Stimulated activated CD4-positive, alpha-beta T cell treated with anti-CD3 and anti-CD28 coated beads, Interleukin-2, amount 100 ng/mL, for 24 hours (primary cell): ENCODE measurements at regions not wholly inside any gene's neighbourhood (a gene's known extent, or its start where the extent isn't known, plus 50 kb on each side); places are given as distances from the start of the nearest gene placed in this dataset.
"Not testable (repeated sequence)": the region's sequence is repeated elsewhere in the genome, so short reads cannot be mapped to it uniquely, and the experiment has no call there.

Experiments used
- DNase-seq, 2 donors: peaks; one replicate each; pipeline ENCODE4 v3.0.0-alpha.2; 2020

DNA sequence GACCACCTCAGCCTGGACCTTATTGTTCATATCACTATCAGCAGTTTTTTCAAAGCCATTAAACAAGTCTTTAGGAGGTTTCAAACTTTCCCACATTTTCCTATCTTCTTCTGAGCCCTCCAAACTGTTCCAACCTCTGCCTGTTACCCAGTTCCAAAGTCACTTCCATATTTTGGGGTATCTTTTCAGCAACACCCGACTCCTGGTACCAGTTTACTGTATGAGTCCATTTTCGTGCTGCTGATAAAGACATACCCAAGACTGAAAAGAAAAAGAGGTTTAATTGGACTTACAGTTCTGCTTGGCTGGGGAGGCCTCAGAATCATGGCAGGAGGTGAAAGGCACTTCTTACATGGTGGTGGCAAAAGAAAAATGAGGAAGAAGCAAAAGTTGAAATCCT, 195.9 kb upstream of the NR3C2 start:
- not testable (repeated sequence) for DNase-seq

DNA sequence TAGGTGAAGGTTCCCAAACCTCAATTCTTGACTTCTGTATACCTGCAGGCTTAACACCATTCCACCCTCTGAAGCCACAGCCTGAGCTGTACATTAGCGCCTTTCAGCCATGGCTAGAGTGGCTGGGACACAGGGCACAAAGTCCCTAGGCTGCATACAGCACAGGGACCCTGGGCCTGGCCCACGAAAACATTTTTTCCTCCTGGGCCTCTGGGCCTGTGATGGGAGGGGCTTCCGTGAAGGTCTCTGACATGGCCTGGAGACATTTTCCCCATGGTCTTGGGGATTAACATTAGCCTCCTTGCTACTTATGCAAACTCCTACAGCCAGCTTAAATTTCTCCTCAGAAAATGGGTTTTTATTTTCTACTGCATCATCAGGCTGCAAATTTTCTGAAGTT, 195.2 kb upstream of the NR3C2 start:
- not testable (repeated sequence) for DNase-seq

DNA sequence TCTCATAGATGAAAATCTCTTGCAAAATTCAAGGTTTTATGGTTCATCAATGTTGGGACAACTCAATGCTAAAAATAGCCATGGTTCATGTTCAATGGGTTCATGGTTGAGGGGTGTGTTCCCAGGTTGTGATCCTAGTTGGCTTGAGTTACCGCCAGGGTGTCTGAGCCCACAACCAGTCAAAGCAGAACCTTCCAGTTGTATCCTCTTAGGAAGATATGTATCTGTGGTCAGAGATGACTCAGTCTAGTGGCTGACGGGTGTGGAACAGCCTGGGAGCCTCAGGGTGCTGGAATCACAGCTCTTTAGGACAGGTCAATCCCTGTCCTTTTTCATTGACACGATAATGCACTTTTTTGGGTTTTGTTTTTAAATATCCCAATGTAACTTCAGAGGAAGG, 192.3 kb upstream of the NR3C2 start:
- no peak for DNase-seq

DNA sequence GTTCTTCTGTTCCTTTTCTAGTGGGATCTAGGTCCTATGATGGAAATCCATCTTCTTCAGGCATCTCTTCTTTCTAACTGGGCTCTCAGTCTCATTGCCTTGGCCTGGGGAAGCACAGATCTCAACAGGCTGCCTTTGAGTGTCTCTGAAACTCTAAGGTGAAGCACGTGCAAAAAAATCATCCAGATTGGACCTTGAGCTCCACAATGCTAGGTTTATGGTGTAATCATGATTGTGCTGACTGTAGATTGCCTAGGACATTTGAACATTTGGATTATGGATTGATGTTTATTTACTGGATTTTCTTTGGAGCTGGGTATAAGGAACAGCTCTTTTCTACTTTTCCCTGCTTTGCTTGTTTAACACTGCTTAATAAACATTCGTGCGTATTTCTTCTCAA, 191.5 kb upstream of the NR3C2 start:
- DNase-seq = no peak

DNA sequence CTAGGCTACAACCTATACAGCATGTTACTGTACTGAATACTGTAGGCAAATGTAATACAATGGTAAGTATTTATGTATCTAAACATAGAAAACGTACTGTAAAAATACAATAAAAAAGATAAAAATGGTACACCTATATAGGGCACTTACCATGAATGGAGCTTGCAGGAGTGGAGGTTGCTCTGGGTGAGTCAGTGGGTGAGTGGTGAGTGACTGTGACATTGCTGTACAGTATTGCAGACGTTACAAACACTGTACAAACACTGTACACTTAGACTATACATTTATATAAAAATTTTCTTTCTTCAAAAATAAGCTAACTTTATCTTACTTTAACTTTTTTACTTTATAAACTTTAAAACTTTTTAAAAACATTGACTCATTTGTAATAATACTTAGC, 190.3 kb upstream of the NR3C2 start:
- no peak for DNase-seq

DNA sequence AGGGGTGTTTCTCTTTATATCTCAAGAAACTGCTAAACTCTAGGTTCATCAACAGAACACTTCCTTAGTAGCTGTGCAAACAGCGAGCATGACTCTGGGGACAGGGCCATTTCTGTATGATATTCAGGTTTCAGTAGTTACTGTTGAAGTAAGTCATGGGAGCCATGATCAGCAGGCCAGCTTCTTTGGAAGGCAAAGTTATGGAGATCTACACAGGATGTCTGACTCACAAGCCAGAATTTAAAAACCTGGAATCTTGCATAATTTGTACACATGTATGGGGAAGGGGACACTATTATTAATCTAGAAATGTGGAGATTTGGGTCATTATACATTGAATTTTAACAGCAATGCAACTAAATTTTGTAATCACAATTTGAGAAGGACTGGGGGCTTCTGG, 187.8 kb upstream of the NR3C2 start:
- DNase-seq = no peak

DNA sequence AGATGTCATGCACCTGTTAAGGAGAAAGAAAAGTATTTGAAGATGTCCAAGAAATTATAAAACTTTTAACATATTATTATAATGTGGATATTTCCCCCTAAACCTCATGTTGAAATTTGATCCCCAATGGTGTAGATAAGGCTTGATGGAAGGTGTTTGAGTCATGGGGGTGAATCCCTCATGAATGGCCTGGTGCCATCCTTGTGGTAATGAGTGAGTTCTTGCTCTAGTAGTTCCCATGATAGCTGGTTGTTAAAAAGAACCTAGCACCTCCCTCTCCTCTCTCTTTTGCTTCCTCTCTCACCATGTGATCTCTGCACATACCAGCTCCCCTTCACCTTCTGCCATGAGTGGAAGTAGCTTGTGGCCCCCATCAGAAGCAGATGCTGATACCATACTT, 176.6 kb upstream of the NR3C2 start:
- no peak for DNase-seq

DNA sequence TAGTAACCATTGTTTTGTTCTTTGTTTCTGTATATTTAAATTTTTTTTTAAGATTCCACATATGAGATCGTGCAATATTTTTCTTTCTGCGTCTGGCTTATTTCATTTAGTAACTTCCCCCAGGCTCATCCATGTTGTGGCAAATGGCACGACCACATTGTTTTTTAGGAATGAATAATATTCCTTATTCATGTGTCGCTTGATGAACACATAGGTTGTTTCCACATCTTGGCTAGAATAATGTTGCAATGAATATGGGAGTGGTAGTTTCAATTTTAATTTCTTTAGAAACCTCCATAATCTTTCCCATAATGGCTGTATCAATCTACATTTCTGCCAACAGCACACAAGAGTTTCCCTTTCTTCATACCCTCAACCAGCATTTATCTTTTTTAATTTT, 166.8 kb upstream of the NR3C2 start:
- DNase-seq = no peak

DNA sequence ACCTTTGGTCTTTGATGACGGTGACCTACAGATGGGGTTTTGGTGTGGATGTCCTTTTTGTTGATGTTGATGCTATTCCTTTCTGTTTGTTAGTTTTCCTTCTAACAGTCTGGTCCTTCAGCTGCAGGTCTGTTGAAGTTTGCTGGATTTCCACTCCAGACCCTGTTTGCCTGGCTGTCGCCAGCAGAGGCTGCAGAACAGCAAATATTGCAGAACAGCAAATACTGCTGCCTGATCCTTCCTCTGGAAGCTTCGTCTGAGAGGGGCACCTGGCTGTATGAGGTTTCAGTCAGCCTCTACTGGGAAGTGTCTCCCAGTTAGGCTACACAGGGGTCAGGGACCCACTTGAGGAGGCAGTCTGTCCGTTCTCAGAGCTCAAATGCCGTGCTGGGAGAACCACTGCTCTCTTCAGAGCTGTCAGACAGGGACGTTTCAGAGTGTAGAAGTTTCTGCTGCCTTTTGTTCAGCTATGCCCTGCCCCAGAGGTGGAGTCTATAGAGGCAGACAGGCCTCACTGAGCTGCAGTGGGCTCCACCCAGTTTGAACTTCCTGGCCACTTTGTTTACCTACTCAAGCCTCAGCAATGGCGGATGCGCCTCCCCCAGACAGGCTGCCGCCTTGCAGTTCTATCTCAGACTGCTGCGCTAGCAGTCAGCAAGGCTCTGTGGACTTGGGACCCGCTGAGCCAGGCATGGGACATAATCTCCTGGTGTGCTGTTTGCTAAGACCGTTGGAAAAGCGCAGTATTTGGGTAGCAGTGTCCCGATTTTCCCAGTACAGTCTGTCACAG, 156.4 kb upstream of the NR3C2 start:
- DNase-seq = not testable (repeated sequence)

DNA sequence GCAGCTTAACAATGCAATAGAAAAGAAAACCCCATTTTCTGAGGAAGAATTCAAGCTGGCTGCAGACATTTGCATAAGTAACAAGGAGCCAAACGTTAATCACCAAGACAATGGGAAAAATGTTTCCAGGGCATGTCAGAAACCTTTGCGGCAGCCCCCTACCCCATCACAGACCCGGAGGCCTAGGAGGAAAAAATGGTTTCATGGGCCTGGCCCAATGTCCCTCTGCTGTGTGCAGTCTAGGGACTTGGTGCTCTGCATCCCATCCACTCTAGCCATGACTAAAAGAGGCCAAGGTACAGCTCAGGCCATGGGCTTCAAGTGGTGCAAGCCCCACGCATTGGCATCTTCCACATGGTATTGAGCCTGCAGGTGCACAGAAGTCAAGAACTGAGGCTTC, 147.0 kb upstream of the NR3C2 start:
- DNase-seq = no peak

DNA sequence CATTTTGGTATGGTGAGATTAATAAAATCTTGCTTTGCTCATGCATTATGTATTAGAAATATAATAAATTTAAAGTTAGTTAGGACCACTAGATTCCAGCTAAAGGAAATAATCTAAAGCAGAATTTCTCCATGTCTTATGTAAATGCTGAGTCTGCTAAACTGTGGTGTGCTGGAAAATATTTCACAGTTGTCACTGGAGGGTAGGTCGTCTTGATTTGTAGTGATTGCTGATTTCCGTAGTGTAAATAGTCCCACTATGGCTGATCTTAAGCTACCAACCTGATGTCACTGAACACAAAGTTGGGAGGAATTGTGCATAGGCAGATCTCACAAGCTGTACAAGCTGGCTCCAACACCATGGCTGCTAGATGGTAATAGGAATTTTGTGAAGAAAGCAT, 133.4 kb upstream of the NR3C2 start:
- DNase-seq = no peak

DNA sequence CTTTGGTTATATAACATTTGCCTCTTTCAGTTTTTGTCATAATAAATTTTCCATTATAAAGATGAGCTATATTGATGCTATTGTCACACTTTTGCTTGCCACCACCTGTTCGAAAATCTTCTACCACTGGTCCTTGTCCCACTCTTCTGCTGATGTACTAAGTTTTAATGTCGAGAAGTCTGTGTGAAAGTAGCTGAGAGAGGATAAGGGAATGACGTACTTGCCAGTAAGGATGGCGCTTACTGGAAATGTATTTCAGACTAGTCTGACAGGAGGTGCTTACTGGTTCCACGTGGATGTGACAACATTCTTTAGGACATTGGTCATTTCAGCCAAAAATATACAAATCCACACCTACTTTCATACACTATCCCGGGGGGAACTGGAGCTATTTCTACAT, 132.7 kb upstream of the NR3C2 start:
- DNase-seq = no peak

DNA sequence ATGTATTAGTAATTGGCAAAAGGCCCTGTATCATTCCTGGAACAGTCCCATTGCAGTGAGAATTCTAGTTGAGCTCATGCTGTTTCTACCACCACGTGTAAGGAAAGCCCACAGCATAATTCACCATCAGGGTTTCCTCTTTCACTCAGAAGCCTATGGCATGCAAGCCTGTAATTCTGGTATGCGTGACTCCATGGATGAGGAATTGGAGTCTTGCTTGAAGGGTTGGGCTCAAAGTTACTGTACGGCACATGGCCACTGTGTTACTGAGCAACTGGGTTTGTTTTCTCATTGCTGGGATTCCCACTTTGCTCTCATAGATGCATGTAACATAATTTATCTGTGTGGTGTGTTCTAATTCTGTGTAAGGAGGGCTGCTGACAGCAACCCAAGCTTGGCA, 132.3 kb upstream of the NR3C2 start:
- DNase-seq = no peak

DNA sequence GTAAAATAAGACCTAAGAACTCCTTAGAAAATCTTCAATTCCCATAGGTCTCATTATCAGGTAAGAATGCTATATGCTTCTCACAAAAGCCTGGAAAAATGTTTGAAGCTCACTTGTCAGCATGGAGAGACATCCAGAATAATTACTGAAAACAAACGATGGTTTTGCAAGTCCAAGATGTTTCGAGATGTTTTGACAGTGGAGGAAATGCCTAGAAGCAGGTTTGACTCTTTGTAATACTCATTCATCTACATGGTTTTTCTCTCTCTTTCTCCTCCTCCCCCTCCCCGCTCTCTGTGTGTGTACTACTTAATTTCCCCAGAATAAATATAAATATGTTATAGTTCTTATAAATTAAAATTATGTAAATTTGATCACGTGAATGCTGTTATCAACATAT, 131.9 kb upstream of the NR3C2 start:
- DNase-seq = no peak

DNA sequence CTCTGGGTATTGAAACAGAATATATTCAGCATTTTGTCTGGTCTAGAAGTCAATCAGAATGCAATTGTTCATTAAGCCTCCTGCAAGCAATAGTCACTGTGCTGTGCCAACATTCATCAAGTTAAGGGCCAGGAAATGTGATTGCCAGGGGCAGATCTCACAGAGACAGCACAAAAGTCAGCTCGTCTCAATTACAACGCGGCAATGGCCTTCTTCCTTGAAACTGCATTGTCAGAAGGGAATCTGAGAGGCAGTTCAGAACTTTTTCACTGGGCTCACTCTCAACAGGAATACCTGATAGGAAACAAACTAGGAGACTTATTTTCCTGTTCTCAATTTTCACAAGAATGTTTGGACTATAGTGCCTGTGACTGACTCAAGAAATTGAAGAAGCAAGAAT, 131.1 kb upstream of the NR3C2 start:
- DNase-seq = no peak

DNA sequence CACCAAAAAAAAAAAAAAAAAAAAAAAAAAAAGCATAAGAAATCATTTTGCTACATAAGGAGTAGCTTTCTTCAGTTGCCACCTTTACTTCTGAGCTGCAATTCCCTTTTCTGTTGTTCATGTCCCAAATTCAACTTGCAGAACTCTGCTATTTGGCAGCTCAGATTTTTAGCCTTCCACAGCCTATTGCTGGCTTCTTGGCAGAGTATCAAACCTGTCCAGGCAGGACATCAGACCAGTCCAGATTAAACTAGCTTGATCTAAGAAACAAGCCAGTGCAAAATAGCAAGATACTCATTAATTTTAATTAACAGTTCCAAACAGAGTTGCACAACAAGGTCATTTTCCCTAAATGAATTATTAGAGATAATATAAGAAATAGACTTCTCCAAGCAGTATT, 123.6 kb upstream of the NR3C2 start:
- DNase-seq = no peak

DNA sequence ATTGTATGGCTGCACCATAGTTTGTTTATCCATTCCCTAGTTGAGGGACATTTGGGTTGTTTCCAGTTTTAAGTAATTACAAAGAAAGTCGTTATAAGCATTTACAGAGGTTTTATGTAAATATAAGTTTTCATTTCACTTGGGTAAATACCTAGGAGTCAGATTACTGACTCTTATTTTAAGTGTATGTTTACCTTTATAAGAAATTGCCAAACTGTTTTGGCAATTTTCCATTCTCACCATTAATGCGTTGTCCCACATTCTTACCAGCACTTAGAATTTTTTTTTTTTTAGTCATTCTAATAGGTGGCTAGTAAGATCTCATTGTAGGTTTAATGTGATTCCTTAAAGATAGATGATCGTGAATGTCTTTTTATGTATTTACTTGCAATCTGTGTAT, 121.5 kb upstream of the NR3C2 start:
- DNase-seq = no peak

DNA sequence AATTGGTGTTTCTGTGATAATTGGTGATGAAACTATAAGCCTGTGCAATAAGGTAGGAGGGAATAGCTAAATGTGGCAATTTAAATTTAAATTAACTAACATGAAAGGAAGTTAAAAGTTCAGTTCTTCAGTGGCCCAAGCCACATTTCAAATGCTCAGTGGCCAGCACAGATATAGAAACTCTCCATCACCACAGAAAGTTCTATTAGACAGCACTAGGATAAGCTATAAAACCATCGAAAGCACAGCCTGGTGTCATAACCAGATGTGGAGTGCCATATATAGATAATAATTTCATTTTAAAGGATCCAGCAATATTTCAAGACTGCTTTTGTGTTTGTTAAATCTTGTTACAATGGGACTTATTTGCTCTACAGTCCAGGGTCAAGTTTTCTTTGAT, 119.3 kb upstream of the NR3C2 start:
- DNase-seq = no peak

DNA sequence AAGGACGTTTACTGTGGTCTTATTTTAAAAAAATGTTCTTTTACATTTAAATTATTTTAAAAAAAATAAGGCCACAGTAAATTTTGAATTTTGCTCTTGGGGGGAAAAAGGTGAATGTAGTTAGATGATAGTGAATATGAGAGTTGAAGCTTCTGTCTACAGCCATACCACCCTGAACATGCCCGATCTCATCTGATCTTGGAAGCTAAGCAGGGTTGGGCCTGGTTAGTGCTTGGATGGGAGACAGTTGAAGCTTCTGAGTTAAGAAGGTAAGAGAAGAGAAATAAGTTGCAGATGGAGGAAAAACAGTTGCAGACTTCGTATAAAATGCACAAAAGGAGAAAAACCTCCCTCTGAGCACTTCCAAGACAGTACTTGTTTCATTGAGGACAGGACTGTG, 115.6 kb upstream of the NR3C2 start:
- DNase-seq = peak in 1 of 2 donors; percentile 1

DNA sequence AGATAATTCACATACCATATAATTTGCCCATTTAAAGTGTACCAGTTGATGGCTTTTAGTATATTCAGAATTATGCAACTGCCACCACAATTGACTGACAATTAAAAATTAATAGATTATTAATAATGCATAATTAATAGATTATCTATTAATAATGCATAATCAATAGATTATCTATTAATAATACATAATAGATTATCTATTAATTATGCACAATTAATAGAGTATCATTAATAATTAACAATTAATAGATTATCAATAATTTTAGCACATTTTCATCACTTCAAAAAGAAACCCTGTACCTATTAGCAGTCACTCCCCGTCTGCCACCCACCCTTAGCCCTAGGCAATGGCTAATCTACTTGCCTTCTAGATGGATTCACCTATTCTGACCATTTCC, 108.6 kb upstream of the NR3C2 start:
- no peak for DNase-seq

DNA sequence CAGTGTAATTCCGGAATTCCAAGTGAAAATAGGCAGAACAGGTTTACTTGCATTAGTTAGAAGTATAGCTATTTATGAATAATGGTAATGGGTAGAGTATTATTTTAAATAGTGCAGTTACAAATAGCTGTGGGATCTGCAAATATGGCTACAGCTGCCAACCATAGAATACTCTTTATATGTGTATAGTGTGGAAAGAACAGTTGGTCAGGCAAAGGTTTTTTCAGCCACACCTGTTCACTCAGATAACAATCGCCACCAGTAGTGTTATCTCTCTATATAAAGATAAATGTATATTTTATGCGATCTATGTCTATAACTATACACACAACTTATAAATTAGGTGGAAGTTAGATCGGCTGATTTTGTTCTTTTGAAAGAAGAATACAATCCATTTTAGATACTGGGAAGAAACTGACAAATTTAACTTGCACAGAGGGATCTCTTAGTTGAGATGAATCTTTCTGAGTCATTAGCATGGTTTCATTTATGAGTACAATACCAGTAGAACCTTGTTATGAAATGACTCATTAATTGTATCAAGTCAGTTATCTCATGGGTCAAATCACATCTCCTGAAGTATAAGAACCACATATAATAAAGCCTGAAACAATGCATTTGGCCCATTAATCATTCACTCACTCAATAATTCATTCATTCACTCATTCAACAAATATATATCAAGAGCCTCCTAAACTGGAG, 100.9 kb upstream of the NR3C2 start:
- no peak for DNase-seq

DNA sequence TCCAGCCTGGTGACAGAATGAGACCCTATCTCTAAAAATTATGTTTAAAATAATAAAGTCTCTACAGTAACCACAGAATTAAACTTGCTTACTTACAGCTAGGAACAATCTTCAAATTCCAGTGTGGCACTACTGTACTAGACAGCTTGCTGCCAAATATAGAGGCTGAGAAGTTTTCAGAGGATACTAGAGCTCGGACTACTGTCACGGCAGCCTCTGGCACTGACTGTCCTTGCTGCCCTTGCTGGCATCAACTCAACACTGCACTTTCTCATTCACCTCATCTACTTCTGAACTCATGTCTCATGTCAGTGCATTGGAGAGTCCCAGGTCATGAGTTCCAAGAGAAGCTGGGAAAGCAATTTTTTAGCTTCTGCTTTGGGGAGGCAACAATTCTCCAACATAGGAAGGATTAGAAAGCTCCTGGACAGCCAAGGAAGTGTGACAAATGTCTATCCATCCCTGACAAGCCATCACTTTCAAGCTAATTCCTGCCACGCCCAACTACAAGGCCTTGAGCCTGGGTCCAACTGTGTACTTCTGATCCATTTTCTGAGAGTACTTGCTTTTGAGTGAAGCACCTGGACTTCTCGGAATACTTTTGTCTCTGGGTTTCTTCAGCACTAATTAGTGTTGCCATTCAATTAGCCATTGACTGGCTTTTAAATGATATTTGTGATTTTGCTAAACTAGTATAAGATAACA, 98.6 kb upstream of the NR3C2 start:
- no peak for DNase-seq

DNA sequence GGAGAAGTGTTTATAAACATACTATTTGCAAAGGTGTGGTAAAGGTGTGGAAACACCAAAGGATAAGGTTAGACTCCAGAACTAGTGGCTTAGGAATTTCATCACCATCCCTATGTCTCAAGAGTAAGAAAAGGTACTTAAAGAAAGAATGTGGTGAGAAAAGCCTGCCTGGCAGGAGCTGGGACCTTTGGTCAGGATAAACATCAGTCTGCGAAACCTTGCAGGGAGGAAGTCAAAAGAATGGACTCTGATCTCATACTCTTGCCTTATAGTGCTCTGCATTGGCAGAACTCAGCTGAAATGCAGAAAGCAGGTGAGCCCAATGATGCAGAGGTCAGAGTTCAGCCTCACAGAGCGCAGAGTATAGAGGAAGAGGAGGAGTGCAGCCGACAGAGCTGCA, 97.2 kb upstream of the NR3C2 start:
- DNase-seq = no peak

DNA sequence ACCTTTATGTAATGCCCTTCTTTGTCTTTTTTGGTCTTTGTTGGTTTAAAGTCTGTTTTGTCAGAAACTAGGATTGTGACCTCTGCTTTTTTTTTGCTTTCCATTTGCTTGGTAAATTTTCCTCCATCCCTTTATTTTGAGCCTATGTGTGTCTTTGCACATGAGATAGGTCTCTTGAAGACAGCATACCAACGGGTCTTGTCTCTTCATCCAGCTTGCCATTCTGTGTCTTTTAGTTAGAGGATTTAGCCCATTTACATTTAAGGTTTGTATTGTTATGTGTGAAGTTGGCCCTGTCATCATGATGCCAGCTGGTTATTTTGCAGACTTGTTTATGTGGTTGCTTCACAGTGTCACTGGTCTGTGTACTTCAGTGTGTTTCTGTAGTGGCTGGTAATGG, 91.6 kb upstream of the NR3C2 start:
- not testable (repeated sequence) for DNase-seq
